ENCODE measurements at regions not wholly inside any gene's neighbourhood (a gene's known extent, or its start where the extent isn't known, plus 50 kb on each side); places are given as distances from the start of the nearest gene placed in this dataset.

- no peak for DNase-seq
- Mint-ChIP-seq H3K9me3 (peaks cover 69 to 76% of the 10 kb centered on the region in 2 experiments), H3K4me1 (peaks cover 3 to 8% of the 10 kb centered on the region in 2 experiments), H3K27ac (no peak overlapping the region), H3K27me3 (ENCODE audit: low read depth) (peaks cover 29% of the 10 kb centered on the region), H3K4me3 (no peak overlapping the region), H3K36me3 (ENCODE audit: insufficient read depth in 1 of 3, low read depth in 3 of 3) (peaks cover 0 to 2% (median 1%) of the 10 kb centered on the region in 3 experiments; a peak in 2 of 7 replicates)
- WGBS (ENCODE audit: extremely low coverage, insufficient read length, low lambda C conversion rate) = no CpG with 5 or more reads among the region's 1 CpG
- Histone ChIP-seq H3T11ph (ENCODE audit: low read length) (no peak overlapping the region), H2AK5ac (ENCODE audit: insufficient read length, low read length) (no peak overlapping the region), H2BK12ac (ENCODE audit: insufficient read length, low read depth, low read length) (no peak overlapping the region), H3K79me2 (ENCODE audit: insufficient read depth, low read length) (no peaks in the 10 kb centered on the region), H3K23me2 (ENCODE audit: insufficient read length, low read depth, low read length, poor library complexity, severe bottlenecking) (no peaks in the 10 kb centered on the region), H2BK20ac (ENCODE audit: low read depth, low read length, poor library complexity, severe bottlenecking) (no peak overlapping the region), H3K14ac (ENCODE audit: insufficient read depth, low read length) (no peak overlapping the region), H2BK120ac (ENCODE audit: low read depth, low read length, poor library complexity, severe bottlenecking) (no peak overlapping the region), H4K91ac (ENCODE audit: insufficient read length, low read depth, low read length) (no peak overlapping the region), H4K5ac (ENCODE audit: insufficient read length, low read depth, low read length) (no peak overlapping the region), H4K20me1 (ENCODE audit: control insufficient read depth, insufficient read depth, insufficient read length) (no peaks in the 10 kb centered on the region), H2AFZ (ENCODE audit: low read length) (no peak overlapping the region), H3K4ac (ENCODE audit: low read depth, low read length) (no peak overlapping the region), H4K8ac (replicated peaks; ENCODE audit: insufficient read length, low read depth, low read length) (no peak overlapping the region), H3K4me1 (ENCODE audit: insufficient read depth, low read length) (no peaks in the 10 kb centered on the region), H3K56ac (ENCODE audit: insufficient read length, low read depth, low read length) (no peak overlapping the region), H3K9me3 (ENCODE audit: control insufficient read depth, low read depth, low read length) (peaks cover 27% of the 10 kb centered on the region), H3K18ac (ENCODE audit: insufficient read length, low read depth, low read length) (no peak overlapping the region), H3K23ac (ENCODE audit: insufficient read length, low read depth, low read length) (no peak overlapping the region), H2BK5ac (ENCODE audit: insufficient read length, low read length) (no peak overlapping the region), H3K27me3 (ENCODE audit: insufficient read depth, low read length) (no peaks in the 10 kb centered on the region), H3K79me1 (ENCODE audit: insufficient read depth, low read depth, low read length, poor library complexity, severe bottlenecking) (no peaks in the 10 kb centered on the region), H3K27ac (ENCODE audit: insufficient read length, low read depth, low read length) (no peak overlapping the region), H3K9ac (ENCODE audit: extremely low read depth, insufficient read length, low read length) (no peak overlapping the region), H3K4me2 (ENCODE audit: insufficient read depth, insufficient read length, low read length) (no peak overlapping the region), H2BK15ac (ENCODE audit: low read depth, low read length) (no peak overlapping the region)
- TF ChIP-seq, protein P1, sequence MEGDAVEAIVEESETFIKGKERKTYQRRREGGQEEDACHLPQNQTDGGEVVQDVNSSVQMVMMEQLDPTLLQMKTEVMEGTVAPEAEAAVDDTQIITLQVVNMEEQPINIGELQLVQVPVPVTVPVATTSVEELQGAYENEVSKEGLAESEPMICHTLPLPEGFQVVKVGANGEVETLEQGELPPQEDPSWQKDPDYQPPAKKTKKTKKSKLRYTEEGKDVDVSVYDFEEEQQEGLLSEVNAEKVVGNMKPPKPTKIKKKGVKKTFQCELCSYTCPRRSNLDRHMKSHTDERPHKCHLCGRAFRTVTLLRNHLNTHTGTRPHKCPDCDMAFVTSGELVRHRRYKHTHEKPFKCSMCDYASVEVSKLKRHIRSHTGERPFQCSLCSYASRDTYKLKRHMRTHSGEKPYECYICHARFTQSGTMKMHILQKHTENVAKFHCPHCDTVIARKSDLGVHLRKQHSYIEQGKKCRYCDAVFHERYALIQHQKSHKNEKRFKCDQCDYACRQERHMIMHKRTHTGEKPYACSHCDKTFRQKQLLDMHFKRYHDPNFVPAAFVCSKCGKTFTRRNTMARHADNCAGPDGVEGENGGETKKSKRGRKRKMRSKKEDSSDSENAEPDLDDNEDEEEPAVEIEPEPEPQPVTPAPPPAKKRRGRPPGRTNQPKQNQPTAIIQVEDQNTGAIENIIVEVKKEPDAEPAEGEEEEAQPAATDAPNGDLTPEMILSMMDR (conservative IDR thresholded peaks at IDR 0.05) = no peak
These were observed 116.0 kb downstream of the CT47B1 start for GRCh38 chrX:120759685-120760084.
